ENCODE measurements at regions not wholly inside any gene's neighbourhood (a gene's known extent, or its start where the extent isn't known, plus 50 kb on each side); places are given as distances from the start of the nearest gene placed in this dataset.

DNA sequence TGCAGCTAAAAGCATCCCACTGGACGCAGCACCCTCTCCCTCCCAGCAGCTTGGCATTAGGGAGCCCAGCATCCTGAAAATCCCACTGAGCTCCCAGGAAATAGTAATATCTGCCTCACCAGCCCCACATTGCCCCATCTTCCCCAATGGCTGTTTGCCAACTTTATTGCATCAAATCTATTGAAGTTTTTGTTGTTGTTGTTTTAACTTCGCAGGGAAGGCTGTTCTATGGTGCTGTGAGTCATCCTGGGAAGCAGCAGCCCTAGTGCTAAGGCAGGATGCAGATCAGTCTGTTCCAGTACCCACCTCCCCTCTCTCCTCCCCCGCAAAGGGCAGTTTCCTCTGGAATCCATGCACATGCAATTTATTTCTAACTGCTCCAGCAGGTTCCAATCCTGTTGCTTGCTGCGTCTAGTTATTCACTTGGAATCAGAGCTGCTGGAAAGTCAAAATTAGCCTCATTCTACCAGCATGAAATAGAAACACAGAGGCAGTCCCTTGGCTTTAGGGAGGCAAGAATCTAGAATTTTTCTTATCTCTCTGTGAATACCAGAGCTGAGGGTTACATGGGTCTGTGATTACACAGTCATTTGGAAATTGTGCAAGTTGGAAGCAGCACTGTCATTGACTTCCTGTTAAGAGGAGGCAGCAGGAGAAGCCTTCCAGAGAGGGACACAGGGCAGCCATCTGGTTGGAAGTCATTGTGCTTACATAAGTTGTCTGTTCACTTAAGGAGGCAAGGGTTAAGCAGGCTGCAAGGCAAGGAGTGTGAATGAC lies 115.9 kb upstream of the CACUL1 start:
- TF ChIP-seq POLR2A (IDR thresholded peaks at IDR 0.05), result no peak
- TF ChIP-seq, protein P1, sequence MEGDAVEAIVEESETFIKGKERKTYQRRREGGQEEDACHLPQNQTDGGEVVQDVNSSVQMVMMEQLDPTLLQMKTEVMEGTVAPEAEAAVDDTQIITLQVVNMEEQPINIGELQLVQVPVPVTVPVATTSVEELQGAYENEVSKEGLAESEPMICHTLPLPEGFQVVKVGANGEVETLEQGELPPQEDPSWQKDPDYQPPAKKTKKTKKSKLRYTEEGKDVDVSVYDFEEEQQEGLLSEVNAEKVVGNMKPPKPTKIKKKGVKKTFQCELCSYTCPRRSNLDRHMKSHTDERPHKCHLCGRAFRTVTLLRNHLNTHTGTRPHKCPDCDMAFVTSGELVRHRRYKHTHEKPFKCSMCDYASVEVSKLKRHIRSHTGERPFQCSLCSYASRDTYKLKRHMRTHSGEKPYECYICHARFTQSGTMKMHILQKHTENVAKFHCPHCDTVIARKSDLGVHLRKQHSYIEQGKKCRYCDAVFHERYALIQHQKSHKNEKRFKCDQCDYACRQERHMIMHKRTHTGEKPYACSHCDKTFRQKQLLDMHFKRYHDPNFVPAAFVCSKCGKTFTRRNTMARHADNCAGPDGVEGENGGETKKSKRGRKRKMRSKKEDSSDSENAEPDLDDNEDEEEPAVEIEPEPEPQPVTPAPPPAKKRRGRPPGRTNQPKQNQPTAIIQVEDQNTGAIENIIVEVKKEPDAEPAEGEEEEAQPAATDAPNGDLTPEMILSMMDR (IDR thresholded peaks at IDR 0.05), result no peak
- TF ChIP-seq EP300 (IDR thresholded peaks at IDR 0.05), result peak in 1 of 2 donors; percentile 8
